RWPE1 (cell line): ENCODE measurements at regions not wholly inside any gene's neighbourhood (a gene's known extent, or its start where the extent isn't known, plus 50 kb on each side); places are given as distances from the start of the nearest gene placed in this dataset.
"Not testable (repeated sequence)": the region's sequence is repeated elsewhere in the genome, so short reads cannot be mapped to it uniquely, and the experiment has no call there.

Experiments
- CTCF ChIA-PET: fragments of 350-600 bp; sonication (Branson Sonifier 250); formaldehyde crosslinking; extraction: SDS; loops from one replicate; lab custom pipeline; 2021; lab: Yijun Ruan, JAX
- POLR2A ChIA-PET: fragments of 400-600 bp; formaldehyde crosslinking; extraction: SDS; loops from one replicate; lab custom pipeline; 2020; ENCODE audit warnings: antibody characterized with exemption; ENCODE audit not compliant: low non-redundant PET; lab: Yijun Ruan, JAX
- DNase-seq: peaks from one replicate; pipeline ENCODE4 v3.0.0; 2012; ENCODE audit warnings: low spot score
- H3K27ac ChIP-seq: fragments of 450-650 bp; 2 replicates; pipeline ENCODE4 v1.5.1; 2017
- TF ChIP-seq, protein P1 (sequence below): fragments of 450-650 bp; conservative IDR thresholded peaks from 2 replicates; pipeline ENCODE4 v1.5.1; 2017; ENCODE audit warnings: low read depth, mild to moderate bottlenecking

DNA sequence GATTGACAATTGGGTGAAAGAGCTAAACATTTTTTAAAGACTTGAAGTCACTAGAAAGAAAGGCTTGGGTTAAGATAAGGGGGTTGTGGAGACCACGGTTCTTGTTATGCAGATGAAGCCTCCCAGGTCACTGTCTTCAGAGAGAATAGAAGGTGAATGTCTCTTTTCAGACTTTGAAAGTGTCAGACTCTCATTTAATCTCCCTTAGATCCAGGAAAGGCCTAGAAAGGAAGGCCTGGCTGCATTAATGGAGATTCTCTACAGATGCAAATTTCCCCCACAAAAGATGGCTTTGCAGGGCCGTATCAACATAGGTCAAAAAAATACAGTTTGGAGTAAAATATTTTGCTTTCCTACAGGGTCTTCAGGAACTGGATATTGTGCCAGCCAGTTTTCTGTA is 193.9 kb downstream of the RTP5 start:
- ChIA-PET CTCF (no interaction called here), POLR2A (no interaction called here)
- TF ChIP-seq, protein P1, sequence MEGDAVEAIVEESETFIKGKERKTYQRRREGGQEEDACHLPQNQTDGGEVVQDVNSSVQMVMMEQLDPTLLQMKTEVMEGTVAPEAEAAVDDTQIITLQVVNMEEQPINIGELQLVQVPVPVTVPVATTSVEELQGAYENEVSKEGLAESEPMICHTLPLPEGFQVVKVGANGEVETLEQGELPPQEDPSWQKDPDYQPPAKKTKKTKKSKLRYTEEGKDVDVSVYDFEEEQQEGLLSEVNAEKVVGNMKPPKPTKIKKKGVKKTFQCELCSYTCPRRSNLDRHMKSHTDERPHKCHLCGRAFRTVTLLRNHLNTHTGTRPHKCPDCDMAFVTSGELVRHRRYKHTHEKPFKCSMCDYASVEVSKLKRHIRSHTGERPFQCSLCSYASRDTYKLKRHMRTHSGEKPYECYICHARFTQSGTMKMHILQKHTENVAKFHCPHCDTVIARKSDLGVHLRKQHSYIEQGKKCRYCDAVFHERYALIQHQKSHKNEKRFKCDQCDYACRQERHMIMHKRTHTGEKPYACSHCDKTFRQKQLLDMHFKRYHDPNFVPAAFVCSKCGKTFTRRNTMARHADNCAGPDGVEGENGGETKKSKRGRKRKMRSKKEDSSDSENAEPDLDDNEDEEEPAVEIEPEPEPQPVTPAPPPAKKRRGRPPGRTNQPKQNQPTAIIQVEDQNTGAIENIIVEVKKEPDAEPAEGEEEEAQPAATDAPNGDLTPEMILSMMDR: no peak
- peak overlapping the region; percentile 52 for H3K27ac ChIP-seq
- DNase-seq: no peak

DNA sequence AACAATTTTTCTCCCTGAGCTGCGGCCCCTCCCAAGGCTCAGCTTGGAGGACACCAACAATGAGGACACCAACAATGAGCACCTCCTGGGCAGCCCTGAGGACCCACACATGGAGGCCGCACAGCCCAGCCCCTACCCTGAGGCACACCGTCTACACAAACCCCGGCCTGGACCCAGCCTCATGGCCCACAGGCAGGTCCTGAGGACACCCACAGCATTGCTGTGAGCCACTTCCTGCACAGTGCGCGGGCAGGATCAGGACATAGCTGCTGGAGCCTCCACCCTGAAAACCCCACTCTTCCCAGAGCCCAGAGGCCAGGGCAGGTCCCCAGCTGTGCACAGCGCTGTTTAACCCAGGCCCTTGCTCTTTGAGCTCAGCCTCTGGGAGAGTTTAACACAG is 194.3 kb downstream of the RTP5 start:
- no peak for DNase-seq
- CTCF ChIA-PET: no interaction called here
- peak overlapping the region; percentile 52 for H3K27ac ChIP-seq
- POLR2A ChIA-PET: no interaction called here
- TF ChIP-seq, protein P1: no peak

GRCh38 chr2:242064364-242065250 is 195.1 kb downstream of the RTP5 start:
- ChIA-PET CTCF (no interaction called here), POLR2A (no interaction called here)
- no peak for DNase-seq
- TF ChIP-seq, protein P1: no peak
- H3K27ac ChIP-seq: no peak overlapping the region

- ChIA-PET POLR2A (no interaction called here), CTCF (no interaction called here)
- H3K27ac ChIP-seq: no peak overlapping the region
- no peak for DNase-seq
- TF ChIP-seq, protein P1: no peak
Measured at GRCh38 chr2:242065426-242065825, 195.9 kb downstream of the RTP5 start.

DNA sequence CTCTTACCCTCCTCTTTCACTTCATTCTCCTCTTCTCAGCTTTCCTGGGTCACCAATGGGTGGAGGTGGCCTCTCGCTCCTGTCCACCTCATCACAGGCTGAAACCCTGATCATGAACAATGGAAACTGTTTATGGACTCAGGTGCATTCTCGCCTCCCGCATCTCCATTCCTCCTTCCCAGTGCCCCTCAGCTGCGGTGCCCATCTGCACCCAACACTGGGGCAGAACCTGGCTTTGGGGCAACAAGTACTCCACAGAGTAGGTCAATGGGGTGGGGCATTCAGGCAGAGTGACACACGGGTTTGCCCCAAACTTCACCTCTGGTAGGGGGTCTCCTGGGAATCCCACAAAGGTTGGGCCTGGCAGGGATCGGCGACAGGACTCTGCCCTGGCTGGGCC is 199.5 kb downstream of the RTP5 start:
- DNase-seq: no peak
- TF ChIP-seq, protein P1: no peak
- CTCF ChIA-PET: no interaction called here
- H3K27ac ChIP-seq: peak overlapping the region; percentile 82
- POLR2A ChIA-PET: no interaction called here

- DNase-seq, CTCF ChIA-PET, POLR2A ChIA-PET: not testable (repeated sequence)
- H3K27ac ChIP-seq: peak overlapping the region; percentile 90
Measured at GRCh38 chr2:242069938-242070395, 200.4 kb downstream of the RTP5 start.

DNA sequence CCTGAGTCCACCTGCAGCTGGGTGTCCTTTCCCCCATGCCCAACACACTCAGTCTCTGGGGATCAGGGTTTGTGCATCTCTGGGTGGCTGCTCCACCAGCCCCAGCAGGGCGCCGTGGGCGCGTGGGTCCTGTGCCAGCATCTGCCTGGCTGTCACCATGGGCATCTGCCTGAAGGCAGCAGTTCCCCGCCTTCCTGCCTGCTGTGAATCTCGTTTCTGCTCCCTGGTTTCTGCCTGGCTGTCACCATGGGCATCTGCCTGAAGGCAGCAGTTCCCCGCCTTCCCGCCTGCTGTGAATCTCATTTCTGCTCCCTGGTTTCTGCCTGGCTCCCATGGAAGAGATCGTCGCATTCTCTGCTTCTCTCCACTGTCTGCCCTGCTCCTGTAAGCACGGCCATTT is 201.2 kb downstream of the RTP5 start:
- not testable (repeated sequence) for DNase-seq

DNA sequence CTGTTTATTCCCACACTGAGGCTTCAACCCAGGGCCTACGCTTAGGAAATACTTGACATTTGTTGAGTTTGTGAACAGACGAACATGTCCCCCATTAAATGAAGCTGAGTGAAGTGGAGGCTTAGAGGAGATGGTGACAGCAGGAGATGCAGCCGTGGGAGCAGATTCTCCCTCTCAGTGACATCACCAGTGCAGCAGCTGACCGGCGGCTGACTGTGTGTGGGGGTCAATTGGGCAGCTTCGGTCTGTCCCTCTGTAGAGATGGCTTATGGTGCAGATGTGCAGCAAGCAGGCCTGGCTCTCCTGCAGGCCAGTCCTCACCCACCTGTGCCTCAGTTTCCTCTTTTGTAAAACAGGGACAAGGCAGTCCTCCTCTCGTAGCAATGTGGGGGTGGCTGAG is 201.8 kb downstream of the RTP5 start:
- H3K27ac ChIP-seq: 0 out of 2 replicates have a peak overlapping the region, but pooled peaks have one; percentile 90
- POLR2A ChIA-PET: not testable (repeated sequence)

More for the DNA sequence above, 201.2 kb downstream of the RTP5 start:
- POLR2A ChIA-PET, CTCF ChIA-PET: not testable (repeated sequence)
- H3K27ac ChIP-seq: peak overlapping the region; percentile 90

GRCh38 chr2:242071936-242072335 is 202.4 kb downstream of the RTP5 start:
- CTCF ChIA-PET, POLR2A ChIA-PET, DNase-seq, H3K27ac ChIP-seq: not testable (repeated sequence)

More for the DNA sequence above, 201.8 kb downstream of the RTP5 start:
- DNase-seq, CTCF ChIA-PET: not testable (repeated sequence)
